Esophagus squamous epithelium (tissue), 5 donors: ENCODE measurements at regions not wholly inside any gene's neighbourhood (a gene's known extent, or its start where the extent isn't known, plus 50 kb on each side); places are given as distances from the start of the nearest gene placed in this dataset.

Experiments
- DNase-seq: peaks from one replicate; lab custom pipeline; 2025; lab: John Stamatoyannopoulos, UW
- H3K27ac ChIP-seq, 4 donors: fragments of 200-600 bp; sonication (generic); one replicate each; pipeline ENCODE4 v1.5.1; 2016 to 2019; ENCODE audit warnings: mild to moderate bottlenecking in 1 of 4
- H3K27me3 ChIP-seq, 4 donors: fragments of 200-600 bp; sonication (generic); 1 replicate in 3 of 4; 2 replicates in 1 of 4; pipeline versions ENCODE4 v1.5.1 to v1.6.0; 2017 to 2021; ENCODE audit warnings: antibody characterized with exemption in 1 of 4
- H3K36me3 ChIP-seq, 3 donors: fragments of 200-600 bp; sonication (generic); one replicate each; pipeline ENCODE4 v1.5.1; 2016 to 2019
- H3K4me1 ChIP-seq, 3 donors: fragments of 200-600 bp; sonication (generic); one replicate each; pipeline ENCODE4 v1.5.1; 2017 to 2019
- H3K4me3 ChIP-seq, 4 donors: fragments of 200-600 bp; sonication (generic); 1 replicate in 3 of 4; 2 replicates in 1 of 4; pipeline ENCODE4 v1.5.1; 2016 to 2019; ENCODE audit warnings: mild to moderate bottlenecking in 2 of 4, moderate library complexity in 1 of 4
- H3K9me3 ChIP-seq, 3 donors: fragments of 200-600 bp; sonication (generic); one replicate each; pipeline ENCODE4 v1.5.1; 2016 to 2019
- CTCF ChIP-seq, 6 experiments: fragments of 450-650 bp in 4 of 6; fragments of 200-600 bp in 2 of 6; sonication (generic) in 2 of 6; IDR thresholded peaks; one replicate each; pipeline ENCODE4 v1.5.1; 2016 to 2019; ENCODE audit warnings: antibody characterized with exemption in 6 of 6, mild to moderate bottlenecking in 4 of 6, moderate library complexity in 4 of 6
- POLR2A ChIP-seq, 4 donors: fragments of 450-650 bp; IDR thresholded peaks; one replicate each; pipeline ENCODE4 v1.6.1; 2017; ENCODE audit warnings: antibody characterized with exemption in 4 of 4, mild to moderate bottlenecking in 4 of 4, moderate library complexity in 3 of 4
- WGBS, 2 donors: methylation state at CpG; one replicate each; pipeline ENCODE4 v1.1.5; 2018; 5-methylcytosine and 5-hydroxymethylcytosine counted together
- intact Hi-C: fragments of 100-400 bp; cut with DNase I; formaldehyde crosslinking; loops from one replicate; pipeline ENCODE4 v1.15.0; 2022
- donor health status: DM: yes; HTN: yes; CAD: no.

DNA sequence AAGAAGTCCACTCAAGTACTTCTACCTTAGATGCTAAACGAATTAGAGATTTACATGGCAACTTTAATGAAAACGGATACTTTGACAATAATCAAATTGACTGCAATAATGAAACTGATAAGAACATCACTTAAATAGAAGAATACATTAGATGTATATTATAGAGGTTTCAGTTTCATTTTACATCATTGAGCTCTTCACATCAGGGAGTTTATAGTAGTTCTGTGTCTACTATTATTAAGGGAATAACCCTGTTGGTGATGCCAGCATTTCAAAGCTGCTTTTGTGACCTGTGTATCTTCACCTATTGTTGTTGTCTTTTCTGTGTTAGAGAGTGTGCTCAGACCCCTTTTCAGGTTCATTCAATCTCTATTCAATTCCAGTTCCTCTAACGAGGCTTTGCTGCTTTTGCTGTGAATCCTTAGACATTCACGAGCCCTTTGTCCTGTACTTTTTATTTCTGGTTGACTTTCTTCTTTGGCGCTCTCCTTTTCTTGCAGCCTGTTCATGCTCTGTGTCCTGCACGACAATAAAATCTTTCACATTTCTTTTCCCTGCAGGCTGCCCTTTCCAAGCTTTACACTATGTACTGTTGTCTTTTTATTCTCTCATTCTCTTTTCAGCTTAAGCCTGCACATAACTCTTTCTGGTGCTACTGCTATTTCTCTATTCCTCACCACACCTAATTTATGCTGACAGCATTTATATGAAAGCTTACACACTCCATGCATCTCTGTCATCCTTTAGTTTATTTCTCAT, 232.1 kb downstream of the CPE start:
- no peaks in the 10 kb centered on the region for H3K27me3 ChIP-seq
- no peak overlapping the region for H3K27ac ChIP-seq
- no peak overlapping the region for H3K4me3 ChIP-seq
- WGBS, 2 donors: 36 to 53% methylated on average over 6 of the region's 6 CpGs
- no peak for DNase-seq
- peaks cover 0 to 6% (median 0%) of the 10 kb centered on the region in 3 donors for H3K4me1 ChIP-seq
- TF ChIP-seq CTCF (IDR thresholded peaks at IDR 0.05) (no peak), POLR2A (IDR thresholded peaks at IDR 0.05) (no peak)
- no peaks in the 10 kb centered on the region for H3K36me3 ChIP-seq
- H3K9me3 ChIP-seq: no peaks in the 10 kb centered on the region
- intact Hi-C loops: no loop called here

DNA sequence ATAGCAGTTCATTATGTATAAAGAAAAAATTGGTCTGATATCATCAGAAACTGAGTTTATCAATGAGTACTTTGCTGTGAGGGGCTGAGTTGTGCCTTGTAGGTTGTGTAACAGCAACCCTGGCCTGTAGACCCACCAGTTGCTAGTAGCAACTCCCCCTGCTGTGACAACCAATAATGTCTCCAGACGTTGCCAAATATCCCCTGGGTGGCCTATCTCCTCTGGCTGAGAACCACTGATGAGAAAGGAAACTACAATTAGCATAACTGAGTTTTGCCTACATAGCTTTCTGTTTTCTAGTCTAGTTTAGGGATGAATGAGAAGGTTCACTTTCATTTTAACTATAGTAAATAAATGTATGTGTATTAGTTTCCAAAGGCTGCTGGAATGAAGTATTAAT, 234.1 kb downstream of the CPE start:
- Histone ChIP-seq H3K27ac (no peak overlapping the region), H3K9me3 (no peaks in the 10 kb centered on the region), H3K4me3 (no peak overlapping the region), H3K27me3 (no peaks in the 10 kb centered on the region), H3K36me3 (no peaks in the 10 kb centered on the region), H3K4me1 (peaks cover 0 to 6% (median 0%) of the 10 kb centered on the region in 3 donors)
- DNase-seq: no peak
- TF ChIP-seq CTCF (IDR thresholded peaks at IDR 0.05): no peak
- intact Hi-C loops: no loop called here
- 30% methylated on average over 1 of the region's 1 CpG for WGBS, 2 donors

GRCh38 chr4:165613581-165613980, 234.8 kb downstream of the CPE start:
- no peak overlapping the region for H3K4me3 ChIP-seq
- H3K27me3 ChIP-seq: no peaks in the 10 kb centered on the region
- H3K9me3 ChIP-seq: no peaks in the 10 kb centered on the region
- intact Hi-C loops: no loop called here
- 85 to 95% methylated on average over 2 of the region's 2 CpGs for WGBS, 2 donors
- TF ChIP-seq POLR2A (IDR thresholded peaks at IDR 0.05) (no peak), CTCF (IDR thresholded peaks at IDR 0.05) (no peak)
- H3K4me1 ChIP-seq: peaks cover 0 to 6% (median 0%) of the 10 kb centered on the region in 3 donors
- DNase-seq: no peak
- H3K27ac ChIP-seq: no peak overlapping the region
- no peaks in the 10 kb centered on the region for H3K36me3 ChIP-seq

- no peak overlapping the region for H3K27ac ChIP-seq
- DNase-seq: no peak
- 83 to 94% methylated on average over 3 of the region's 3 CpGs for WGBS, 2 donors
These were observed 242.1 kb downstream of the CPE start for GRCh38 chr4:165620913-165621312.

More at GRCh38 chr4:165620913-165621312, 242.1 kb downstream of the CPE start:
- Histone ChIP-seq H3K4me3 (no peak overlapping the region), H3K4me1 (no peaks in the 10 kb centered on the region), H3K27me3 (no peaks in the 10 kb centered on the region), H3K9me3 (no peaks in the 10 kb centered on the region), H3K36me3 (no peaks in the 10 kb centered on the region)
- TF ChIP-seq CTCF (IDR thresholded peaks at IDR 0.05) (no peak), POLR2A (IDR thresholded peaks at IDR 0.05) (no peak)
- intact Hi-C loops: no loop called here
